Activated naive CD4-positive, alpha-beta T cell treated with anti-CD3 and anti-CD28 coated beads, Interleukin-2, amount 10 ng/mL, durations not matched to agents 7 days and 5 days (primary cell): ENCODE measurements at regions not wholly inside any gene's neighbourhood (a gene's known extent, or its start where the extent isn't known, plus 50 kb on each side); places are given as distances from the start of the nearest gene placed in this dataset.

Source experiments
- CTCF ChIA-PET: fragments of 350-600 bp; sonication (Branson Sonifier 250); formaldehyde crosslinking; loops from one replicate; lab custom pipeline; 2021; ENCODE audit warnings: antibody characterized with exemption; lab: Charles Lee
- DNase-seq: peaks from one replicate; pipeline ENCODE4 v3.0.0-alpha.2; 2020
- H3K27ac Mint-ChIP-seq: one replicate; pipeline ENCODE4 v1.8.0; 2021; ENCODE audit warnings: mild to moderate bottlenecking, moderate library complexity, mixed read lengths
- H3K27me3 Mint-ChIP-seq: one replicate; pipeline ENCODE4 v1.8.0; 2021; ENCODE audit warnings: mild to moderate bottlenecking, mixed read lengths
- H3K36me3 Mint-ChIP-seq: one replicate; pipeline ENCODE4 v1.8.0; 2021; ENCODE audit warnings: mixed read lengths
- H3K4me1 Mint-ChIP-seq: one replicate; pipeline ENCODE4 v1.8.0; 2021; ENCODE audit warnings: mixed read lengths
- H3K4me3 Mint-ChIP-seq: one replicate; pipeline ENCODE4 v1.8.0; 2021; ENCODE audit warnings: mild to moderate bottlenecking, moderate library complexity, mixed read lengths
- H3K9me3 Mint-ChIP-seq: one replicate; pipeline ENCODE4 v1.8.0; 2021; ENCODE audit warnings: mixed read lengths

DNA sequence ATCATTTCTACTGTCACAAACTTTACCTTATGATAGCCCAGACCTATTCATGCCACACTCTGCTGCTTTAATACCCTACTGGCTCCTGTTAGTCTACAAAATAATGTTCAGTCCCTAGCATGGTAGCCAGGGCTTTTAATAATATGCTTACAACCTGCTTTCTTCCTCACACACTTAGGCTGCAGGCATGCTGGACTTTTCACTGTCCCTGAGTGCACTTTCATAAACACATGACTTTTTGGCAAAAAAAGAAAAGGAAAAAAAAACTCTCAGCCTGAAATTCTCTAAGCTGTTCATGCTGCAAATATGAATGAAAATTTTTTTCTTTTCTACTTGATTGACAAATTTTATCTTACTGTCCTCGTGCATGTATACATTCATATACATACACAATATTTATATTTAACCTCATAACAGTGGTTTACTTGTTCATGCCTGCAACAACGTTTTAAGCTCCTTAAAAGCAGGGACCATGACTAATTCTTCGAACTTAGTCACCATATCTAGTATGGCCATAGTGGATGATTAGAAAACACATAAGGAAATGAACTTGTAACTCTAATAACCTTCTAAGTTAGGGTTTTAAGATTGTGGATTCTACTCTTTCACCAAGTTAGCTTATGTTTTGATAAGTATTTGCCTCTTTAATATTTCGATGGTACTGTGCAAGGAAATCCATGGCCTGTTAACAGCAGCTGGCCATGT lies 229.5 kb downstream of the SPCS3 start:
- CTCF ChIA-PET = no interaction called here
- Mint-ChIP-seq H3K27me3 (no peaks in the 10 kb centered on the region), H3K9me3 (no peaks in the 10 kb centered on the region), H3K4me1 (no peaks in the 10 kb centered on the region), H3K27ac (no peak overlapping the region), H3K36me3 (no peaks in the 10 kb centered on the region), H3K4me3 (no peak overlapping the region)
- no peak for DNase-seq

DNA sequence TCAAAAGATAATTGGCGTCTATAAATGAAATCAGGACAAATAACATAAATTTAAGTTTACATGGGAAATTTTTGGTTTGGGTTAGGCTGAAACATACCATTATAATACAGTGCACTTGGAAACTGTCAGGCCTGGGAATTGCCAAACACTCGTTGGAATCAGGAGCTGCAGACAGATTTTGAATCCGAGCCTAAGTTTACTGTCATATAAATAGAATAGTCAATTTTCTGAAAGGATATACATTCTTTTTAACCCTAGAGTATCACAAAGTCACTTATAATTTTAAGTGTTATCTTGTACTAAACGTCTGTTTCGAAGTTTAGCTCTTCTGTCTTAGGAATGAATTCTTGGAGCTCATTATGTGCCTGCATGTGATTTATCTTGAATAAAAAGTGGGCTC lies 234.1 kb downstream of the VEGFC start:
- no peak overlapping the region for H3K27ac Mint-ChIP-seq
- peaks cover 2% of the 10 kb centered on the region for H3K9me3 Mint-ChIP-seq
- CTCF ChIA-PET = interaction anchor here (0.6 kb wide), 1 partner anchor 288 kb away, joined by 3 read pairs; no protein-coding TSS in a partner anchor
- H3K36me3 Mint-ChIP-seq = no peaks in the 10 kb centered on the region
- H3K4me1 Mint-ChIP-seq = no peaks in the 10 kb centered on the region
- no peak for DNase-seq
- H3K4me3 Mint-ChIP-seq = no peak overlapping the region
- H3K27me3 Mint-ChIP-seq = no peaks in the 10 kb centered on the region

DNA sequence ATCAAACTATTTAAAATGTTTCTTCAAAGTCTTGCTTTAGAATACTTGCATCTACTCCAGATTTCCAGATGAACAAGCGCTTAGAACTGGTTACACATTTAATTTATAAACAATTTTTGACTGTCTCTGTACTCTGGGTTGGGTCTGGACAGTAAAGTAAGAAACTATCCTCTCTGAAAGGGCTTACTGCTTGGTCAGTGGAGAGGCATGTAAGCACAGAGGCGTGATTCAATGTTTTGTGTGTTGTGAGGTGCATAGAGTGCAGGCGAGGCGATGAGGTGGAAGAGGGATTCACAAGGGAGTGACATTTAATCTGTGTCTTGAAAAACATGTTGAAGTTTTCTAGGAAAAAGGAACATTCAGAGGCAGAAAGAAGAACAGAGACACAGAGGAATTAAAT lies 231.4 kb downstream of the VEGFC start:
- Mint-ChIP-seq H3K36me3 (no peaks in the 10 kb centered on the region), H3K27me3 (no peaks in the 10 kb centered on the region), H3K4me3 (no peak overlapping the region), H3K9me3 (peaks cover 4% of the 10 kb centered on the region), H3K4me1 (no peaks in the 10 kb centered on the region), H3K27ac (no peak overlapping the region)
- CTCF ChIA-PET = no interaction called here
- DNase-seq = no peak

DNA sequence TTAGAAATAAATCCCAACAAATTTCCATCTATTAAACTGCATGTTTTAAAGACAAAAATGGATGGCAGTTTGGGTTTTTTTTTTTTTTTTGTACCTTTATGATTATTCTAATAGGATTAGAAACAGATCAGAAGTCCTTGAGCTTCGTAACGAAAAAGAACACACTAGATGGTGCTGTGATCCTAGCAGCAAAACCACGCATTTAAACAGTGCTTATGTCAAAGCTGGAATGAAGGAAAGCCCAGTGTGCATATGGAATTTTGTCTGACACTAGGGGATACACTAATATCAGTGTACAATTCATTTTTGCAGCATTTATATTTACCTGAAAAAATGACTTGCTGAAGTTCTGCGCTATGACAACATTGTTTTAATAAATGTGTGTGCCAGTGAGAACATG lies 229.1 kb downstream of the VEGFC start:
- H3K27me3 Mint-ChIP-seq = no peaks in the 10 kb centered on the region
- CTCF ChIA-PET = interaction anchor here (0.7 kb wide), 1 partner anchor 22 kb away, joined by 3 read pairs; no protein-coding TSS in a partner anchor

DNA sequence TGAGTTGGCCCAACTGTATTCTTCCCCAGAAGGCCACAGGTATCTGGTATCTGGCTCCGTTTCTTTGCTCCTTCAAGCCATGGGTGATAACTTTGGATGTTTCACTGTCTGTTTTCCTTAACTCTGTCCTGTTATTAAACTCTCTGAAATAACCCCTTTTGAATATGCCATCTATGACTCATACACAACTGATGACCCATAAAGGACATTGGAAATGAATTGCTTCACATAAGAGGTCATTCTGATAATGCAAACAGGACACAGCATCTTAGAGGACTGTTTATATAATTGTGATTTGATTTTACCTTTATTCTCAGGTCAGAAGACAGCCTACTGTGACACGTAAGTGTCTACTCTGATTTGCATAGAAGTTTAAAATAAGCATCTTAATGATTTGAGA lies 227.7 kb downstream of the VEGFC start:
- no peaks in the 10 kb centered on the region for H3K4me1 Mint-ChIP-seq
- H3K27ac Mint-ChIP-seq = no peak overlapping the region
- peaks cover 4% of the 10 kb centered on the region for H3K9me3 Mint-ChIP-seq
- H3K36me3 Mint-ChIP-seq = no peaks in the 10 kb centered on the region
- H3K4me3 Mint-ChIP-seq = no peak overlapping the region
- CTCF ChIA-PET = no interaction called here
- no peaks in the 10 kb centered on the region for H3K27me3 Mint-ChIP-seq
- no peak for DNase-seq

More for the DNA sequence above, 229.1 kb downstream of the VEGFC start:
- Mint-ChIP-seq H3K9me3 (peaks cover 4% of the 10 kb centered on the region), H3K27ac (no peak overlapping the region), H3K4me3 (no peak overlapping the region), H3K4me1 (no peaks in the 10 kb centered on the region), H3K36me3 (no peaks in the 10 kb centered on the region)
- DNase-seq = no peak

DNA sequence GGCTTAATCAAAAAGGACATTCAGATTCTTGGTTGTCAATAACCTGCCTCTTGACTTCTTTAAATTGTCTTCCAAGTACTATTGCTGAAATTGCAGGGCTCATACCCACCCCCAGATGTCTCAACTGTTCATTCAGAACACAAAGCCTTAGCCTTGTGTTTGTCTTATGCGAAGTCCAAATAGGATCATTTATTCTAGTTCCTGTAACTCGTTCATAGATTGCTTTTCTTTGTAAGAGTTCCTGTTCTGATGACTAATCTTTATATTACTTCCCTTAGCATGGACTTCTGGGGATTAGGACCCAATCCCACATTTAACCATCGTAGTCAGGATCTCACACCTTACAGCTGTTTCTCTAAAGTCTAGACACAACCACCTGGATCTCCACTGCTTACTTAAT lies 226.0 kb downstream of the VEGFC start:
- Mint-ChIP-seq H3K36me3 (no peaks in the 10 kb centered on the region), H3K4me1 (no peaks in the 10 kb centered on the region), H3K9me3 (peaks cover 6% of the 10 kb centered on the region), H3K27ac (no peak overlapping the region), H3K4me3 (no peak overlapping the region), H3K27me3 (no peaks in the 10 kb centered on the region)
- no peak for DNase-seq
- CTCF ChIA-PET = no interaction called here

DNA sequence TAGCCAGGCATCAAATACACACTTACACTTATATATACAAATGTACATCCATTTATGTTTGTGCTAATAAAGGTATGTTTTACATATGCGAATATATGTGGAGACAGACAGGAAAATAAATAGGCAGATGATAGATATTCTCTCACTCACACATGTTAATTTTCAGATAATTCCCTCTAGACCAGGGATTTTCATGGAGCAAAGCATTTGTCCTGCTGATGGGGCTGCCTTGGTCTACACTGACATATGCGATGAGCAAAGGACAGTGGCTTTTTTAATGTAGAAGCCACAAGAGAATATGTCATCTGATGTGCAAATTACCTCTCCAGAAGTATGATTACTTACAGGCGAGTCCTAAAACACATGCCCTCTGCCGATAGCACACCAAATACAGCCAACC lies 224.5 kb downstream of the VEGFC start:
- no peaks in the 10 kb centered on the region for H3K27me3 Mint-ChIP-seq
- peaks cover 3% of the 10 kb centered on the region for H3K9me3 Mint-ChIP-seq
- no peaks in the 10 kb centered on the region for H3K4me1 Mint-ChIP-seq
- no peak overlapping the region for H3K27ac Mint-ChIP-seq
- H3K4me3 Mint-ChIP-seq = no peak overlapping the region
- H3K36me3 Mint-ChIP-seq = no peaks in the 10 kb centered on the region
- no peak for DNase-seq
- CTCF ChIA-PET = no interaction called here

DNA sequence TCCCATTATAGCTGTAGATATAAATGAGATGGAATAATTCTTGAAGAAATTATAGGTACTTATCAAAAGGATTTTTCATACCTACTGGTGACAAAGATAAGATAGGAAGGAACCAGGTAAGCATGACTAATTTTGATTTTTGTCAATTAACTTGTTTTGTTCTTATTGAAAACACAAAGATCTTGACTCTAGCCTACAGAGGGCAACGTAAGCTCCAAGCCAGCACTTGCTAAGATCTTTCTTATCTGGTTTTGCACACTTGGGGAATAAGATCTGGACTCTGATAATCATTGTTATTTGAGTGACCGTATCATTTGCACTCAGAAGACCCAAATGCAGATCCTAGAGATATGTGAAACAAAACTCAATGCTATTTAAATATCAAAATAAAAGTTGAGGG lies 223.4 kb downstream of the VEGFC start:
- Mint-ChIP-seq H3K36me3 (no peaks in the 10 kb centered on the region), H3K27me3 (no peaks in the 10 kb centered on the region), H3K4me1 (no peaks in the 10 kb centered on the region), H3K9me3 (peaks cover 1% of the 10 kb centered on the region), H3K27ac (no peak overlapping the region), H3K4me3 (no peak overlapping the region)
- DNase-seq = no peak
- CTCF ChIA-PET = no interaction called here

DNA sequence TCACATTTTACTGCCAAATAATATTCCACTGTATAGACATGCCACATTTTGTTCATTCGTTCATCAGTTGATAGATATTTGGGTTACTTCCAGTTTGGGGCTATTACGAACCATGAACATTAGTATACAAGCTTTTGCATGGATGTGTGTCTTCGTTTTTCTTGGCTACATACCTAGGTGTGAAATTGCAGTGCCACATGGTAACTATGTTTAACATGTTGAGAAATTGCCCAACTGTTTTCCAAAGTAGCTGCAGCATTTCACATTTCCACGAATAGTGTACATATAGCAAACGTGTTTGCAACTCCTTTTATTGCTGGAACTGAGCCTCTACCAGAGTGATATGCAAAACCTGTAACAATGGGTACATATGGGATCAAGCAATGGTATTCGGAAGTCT lies 221.5 kb downstream of the VEGFC start:
- no peak for DNase-seq
- Mint-ChIP-seq H3K36me3 (no peaks in the 10 kb centered on the region), H3K4me1 (no peaks in the 10 kb centered on the region), H3K27me3 (no peaks in the 10 kb centered on the region), H3K27ac (no peak overlapping the region), H3K9me3 (peaks cover 1% of the 10 kb centered on the region), H3K4me3 (no peak overlapping the region)
- CTCF ChIA-PET = no interaction called here

DNA sequence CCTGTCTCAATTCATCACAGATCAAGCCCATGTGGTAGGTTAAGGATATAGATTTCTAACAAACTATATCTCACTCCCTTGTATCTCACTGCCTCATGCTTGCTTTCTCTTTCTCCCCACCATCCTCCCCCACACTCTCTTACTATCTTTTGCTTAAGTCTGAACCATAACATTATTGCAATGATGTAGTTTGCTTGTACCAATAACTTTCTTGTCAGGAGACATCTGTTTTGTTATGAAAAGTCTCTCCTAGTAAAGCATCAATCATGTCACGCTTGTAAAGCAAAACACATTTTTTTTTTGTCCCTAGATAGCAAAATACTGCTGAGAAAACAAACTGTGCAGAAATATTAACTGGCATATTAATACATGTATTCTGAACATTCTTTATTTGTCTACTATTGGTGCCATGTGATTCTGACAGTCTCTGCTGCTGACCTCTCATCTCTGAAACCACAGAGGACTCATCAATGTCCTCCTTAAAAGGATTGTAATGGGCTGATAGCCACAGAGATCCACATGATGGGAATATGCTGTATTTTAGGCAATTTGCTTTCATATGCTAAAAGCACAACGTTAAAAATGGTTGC lies 217.5 kb downstream of the VEGFC start:
- DNase-seq = no peak
- Mint-ChIP-seq H3K27ac (no peak overlapping the region), H3K4me1 (no peaks in the 10 kb centered on the region), H3K27me3 (no peaks in the 10 kb centered on the region), H3K9me3 (peaks cover 3% of the 10 kb centered on the region), H3K36me3 (no peaks in the 10 kb centered on the region), H3K4me3 (no peak overlapping the region)
- CTCF ChIA-PET = no interaction called here

DNA sequence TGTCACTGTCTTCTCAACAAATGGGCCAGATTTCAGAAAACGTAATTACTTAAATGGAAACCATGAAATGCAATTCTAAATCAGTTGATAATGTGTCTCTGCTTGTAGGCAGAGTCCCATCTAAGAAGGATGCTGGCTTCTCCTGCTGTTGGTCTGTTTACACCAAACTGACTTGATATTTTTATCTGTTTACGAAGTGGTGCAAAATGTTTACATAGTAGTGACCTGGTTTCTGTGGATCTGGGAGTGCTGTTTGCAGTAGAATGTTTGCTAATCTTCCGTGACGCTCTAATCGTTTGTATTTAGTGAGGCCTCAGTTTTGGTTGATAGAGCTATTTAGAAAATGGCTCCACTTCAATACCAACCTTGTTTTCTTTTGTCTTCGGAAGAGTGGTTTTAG lies 213.5 kb downstream of the VEGFC start:
- DNase-seq = no peak
- CTCF ChIA-PET = no interaction called here
- Mint-ChIP-seq H3K4me3 (no peak overlapping the region), H3K9me3 (peaks cover 2% of the 10 kb centered on the region), H3K27ac (no peak overlapping the region), H3K27me3 (no peaks in the 10 kb centered on the region), H3K4me1 (no peaks in the 10 kb centered on the region), H3K36me3 (no peaks in the 10 kb centered on the region)

DNA sequence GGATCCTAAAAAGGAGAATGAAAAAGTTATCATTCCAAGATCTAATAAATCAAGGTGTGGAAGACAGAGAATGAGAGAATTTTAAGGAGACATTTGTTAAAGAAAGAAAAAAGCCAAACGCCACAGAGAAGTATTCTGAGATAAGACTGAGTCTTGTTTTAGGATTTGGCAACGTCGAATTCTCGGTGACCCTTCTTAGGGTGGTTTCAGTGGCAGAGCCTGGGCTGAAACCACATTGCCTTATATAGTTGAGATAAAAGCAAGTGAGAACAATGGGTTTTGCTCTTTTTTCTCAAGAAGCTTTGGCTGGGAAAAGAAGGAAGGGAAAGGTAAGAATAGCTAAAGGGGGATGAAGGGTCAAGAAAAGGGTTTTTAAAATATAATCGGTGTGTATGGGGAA lies 209.4 kb downstream of the VEGFC start:
- CTCF ChIA-PET = no interaction called here

DNA sequence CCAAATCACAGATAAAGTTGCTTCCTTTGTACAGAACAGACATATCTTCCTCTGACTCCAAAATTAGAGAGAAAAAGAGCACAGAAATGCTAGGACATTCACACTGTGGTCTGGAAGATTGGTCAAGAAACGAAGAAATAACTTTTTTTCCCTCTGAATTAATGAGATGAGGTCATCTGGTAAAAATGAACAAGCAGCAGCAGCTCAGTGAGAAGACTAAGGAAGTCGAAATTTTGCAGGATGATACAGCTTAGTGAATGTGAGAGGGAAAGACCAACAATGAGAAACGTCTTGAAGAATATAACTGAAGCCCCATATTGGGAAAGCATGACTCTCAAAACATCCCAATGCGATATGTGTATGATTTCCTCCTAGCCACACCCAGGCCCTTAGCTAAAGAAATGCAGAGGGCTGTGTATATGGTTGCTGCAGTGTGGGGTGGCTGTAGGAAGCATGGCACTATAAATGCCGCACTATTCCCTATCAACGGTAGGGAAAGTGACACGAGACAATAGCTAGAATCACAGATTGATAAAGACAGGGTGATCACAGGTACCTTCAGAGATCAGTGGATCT lies 208.6 kb downstream of the VEGFC start:
- Mint-ChIP-seq H3K4me3 (no peak overlapping the region), H3K27me3 (no peaks in the 10 kb centered on the region), H3K36me3 (no peaks in the 10 kb centered on the region), H3K4me1 (no peaks in the 10 kb centered on the region), H3K9me3 (peaks cover 2% of the 10 kb centered on the region), H3K27ac (no peak overlapping the region)
- DNase-seq = no peak
- CTCF ChIA-PET = no interaction called here

More for the DNA sequence above, 209.4 kb downstream of the VEGFC start:
- no peak overlapping the region for H3K4me3 Mint-ChIP-seq
- no peaks in the 10 kb centered on the region for H3K36me3 Mint-ChIP-seq
- peaks cover 2% of the 10 kb centered on the region for H3K9me3 Mint-ChIP-seq
- no peaks in the 10 kb centered on the region for H3K27me3 Mint-ChIP-seq
- DNase-seq = no peak
- H3K4me1 Mint-ChIP-seq = no peaks in the 10 kb centered on the region
- H3K27ac Mint-ChIP-seq = no peak overlapping the region

DNA sequence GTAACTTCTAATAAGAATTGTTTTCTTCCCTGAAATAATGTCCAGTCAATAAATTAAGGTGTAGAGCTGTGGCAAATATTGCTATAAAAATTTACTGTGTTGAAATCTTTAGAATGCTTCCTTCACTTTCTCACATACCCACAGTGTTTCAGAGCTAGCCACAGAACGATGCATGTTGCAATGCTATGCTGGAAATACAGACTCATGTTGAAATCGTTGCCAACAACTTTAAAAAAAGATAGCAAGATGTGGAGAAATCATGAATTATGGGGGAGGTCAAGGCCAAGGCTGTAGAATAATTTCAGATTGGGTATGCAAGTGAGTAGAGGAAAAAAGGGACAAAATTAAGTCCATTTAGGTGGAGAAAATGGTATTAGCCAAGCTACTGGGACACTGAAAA lies 204.8 kb downstream of the VEGFC start:
- H3K9me3 Mint-ChIP-seq = peaks cover 4% of the 10 kb centered on the region
- CTCF ChIA-PET = no interaction called here
- H3K4me1 Mint-ChIP-seq = no peaks in the 10 kb centered on the region
- DNase-seq = no peak
- no peaks in the 10 kb centered on the region for H3K36me3 Mint-ChIP-seq
- H3K4me3 Mint-ChIP-seq = no peak overlapping the region
- no peak overlapping the region for H3K27ac Mint-ChIP-seq
- no peaks in the 10 kb centered on the region for H3K27me3 Mint-ChIP-seq

DNA sequence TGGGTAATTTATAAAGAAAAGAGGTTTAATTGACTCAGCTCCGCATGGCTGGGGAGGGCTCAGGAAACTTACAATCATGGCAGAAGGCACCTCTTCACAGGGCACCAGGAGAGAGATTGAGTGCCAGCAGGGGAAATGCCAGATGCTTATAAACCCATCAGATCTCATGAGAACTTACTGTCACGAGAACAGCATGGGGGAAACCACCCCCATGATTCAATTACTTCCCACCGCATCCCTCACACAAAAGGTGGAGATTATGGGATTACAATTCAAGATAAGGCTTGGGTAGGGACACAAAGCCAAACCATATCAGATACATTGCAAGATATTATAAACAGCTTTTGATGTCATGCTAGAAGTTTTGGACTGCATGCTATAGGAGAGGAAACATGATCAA lies 204.3 kb downstream of the VEGFC start:
- Mint-ChIP-seq H3K27ac (no peak overlapping the region), H3K9me3 (peaks cover 4% of the 10 kb centered on the region), H3K4me3 (no peak overlapping the region), H3K4me1 (no peaks in the 10 kb centered on the region), H3K27me3 (no peaks in the 10 kb centered on the region), H3K36me3 (no peaks in the 10 kb centered on the region)
- CTCF ChIA-PET = no interaction called here
- no peak for DNase-seq
